Tibial nerve (tissue), 4 donors: ENCODE measurements at regions not wholly inside any gene's neighbourhood (a gene's known extent, or its start where the extent isn't known, plus 50 kb on each side); places are given as distances from the start of the nearest gene placed in this dataset.

Experiments
- DNase-seq, 2 donors: peaks; one replicate each; pipeline ENCODE4 v3.0.0-alpha.2; 2019; ENCODE audit warnings: low spot score in 2 of 2
- H3K27ac ChIP-seq, 4 donors: fragments of 200-600 bp; sonication (generic) in 3 of 4; one replicate each; pipeline ENCODE4 v1.5.1; 2017 to 2019; ENCODE audit warnings: mild to moderate bottlenecking in 1 of 4
- H3K27me3 ChIP-seq, 2 donors: fragments of 200-600 bp; sonication (generic) in 1 of 2; one replicate each; pipeline versions ENCODE4 v1.5.1 to v1.6.0; 2017 to 2019
- H3K36me3 ChIP-seq, 3 donors: fragments of 200-600 bp; sonication (generic); one replicate each; pipeline ENCODE4 v1.5.1; 2018 to 2019
- H3K4me1 ChIP-seq, 4 donors: fragments of 200-600 bp; sonication (generic) in 3 of 4; one replicate each; pipeline ENCODE4 v1.5.1; 2017 to 2019
- H3K4me3 ChIP-seq, 4 donors: fragments of 200-600 bp; sonication (generic) in 3 of 4; one replicate each; pipeline ENCODE4 v1.5.1; 2017 to 2019; ENCODE audit warnings: mild to moderate bottlenecking in 1 of 4, moderate library complexity in 1 of 4
- H3K9me3 ChIP-seq, 4 donors: fragments of 200-600 bp; sonication (generic) in 3 of 4; one replicate each; pipeline ENCODE4 v1.5.1; 2017 to 2019
- EP300 ChIP-seq, 2 donors: sonication (generic); formaldehyde crosslinking; IDR thresholded peaks; one replicate each; pipeline ENCODE4 v1.6.1; 2017; ENCODE audit warnings: antibody characterized with exemption in 2 of 2, mild to moderate bottlenecking in 1 of 2
- POLR2A ChIP-seq, 2 donors: fragments of 450-650 bp; IDR thresholded peaks; one replicate each; pipeline ENCODE4 v1.6.1; 2017; ENCODE audit warnings: antibody characterized with exemption in 2 of 2, mild to moderate bottlenecking in 2 of 2, moderate library complexity in 2 of 2
- WGBS, 2 donors: methylation state at CpG; one replicate each; pipeline ENCODE4 v1.1.5; 2018; 5-methylcytosine and 5-hydroxymethylcytosine counted together
- TF ChIP-seq, protein P1 (sequence below), 5 experiments: fragments of 200-600 bp in 3 of 5; fragments of 450-650 bp in 2 of 5; sonication (generic) in 3 of 5; IDR thresholded peaks; one replicate each; pipeline ENCODE4 v1.5.1; 2016 to 2019; ENCODE audit warnings: antibody characterized with exemption in 5 of 5, mild to moderate bottlenecking in 3 of 5, moderate library complexity in 2 of 5

DNA sequence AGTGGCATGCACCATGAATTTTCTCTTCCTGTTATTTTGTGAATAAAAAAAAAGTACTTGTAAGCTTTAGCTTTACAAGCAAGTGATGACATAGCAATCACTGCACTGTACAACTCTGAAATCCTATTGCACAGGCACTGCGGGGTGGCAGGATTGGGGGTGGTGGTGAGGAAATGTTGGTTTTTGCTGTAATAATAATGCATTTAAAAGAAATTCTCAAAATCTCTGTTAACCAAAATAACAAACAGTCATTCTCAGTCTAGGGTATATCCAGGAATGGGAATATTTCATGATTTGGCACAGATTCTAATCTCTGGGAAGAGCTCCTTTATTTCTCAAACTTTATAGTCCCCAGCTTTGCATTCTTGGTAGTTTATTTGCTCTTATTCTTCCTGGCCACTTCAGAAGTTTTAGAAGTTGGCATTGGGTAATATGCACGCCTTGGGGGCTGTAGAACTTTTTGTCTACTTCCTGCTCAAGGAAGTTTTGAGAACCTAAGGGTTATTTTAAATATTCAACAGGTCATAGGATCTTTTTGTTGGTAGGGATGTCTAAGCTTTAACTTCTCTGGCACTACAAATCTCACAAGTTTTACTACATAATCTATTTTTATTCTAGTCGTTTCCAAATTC is 353.0 kb upstream of the KLF12 start:
- TF ChIP-seq POLR2A (IDR thresholded peaks at IDR 0.05), result no peak
- TF ChIP-seq EP300 (IDR thresholded peaks at IDR 0.05), result no peak
- TF ChIP-seq, protein P1, sequence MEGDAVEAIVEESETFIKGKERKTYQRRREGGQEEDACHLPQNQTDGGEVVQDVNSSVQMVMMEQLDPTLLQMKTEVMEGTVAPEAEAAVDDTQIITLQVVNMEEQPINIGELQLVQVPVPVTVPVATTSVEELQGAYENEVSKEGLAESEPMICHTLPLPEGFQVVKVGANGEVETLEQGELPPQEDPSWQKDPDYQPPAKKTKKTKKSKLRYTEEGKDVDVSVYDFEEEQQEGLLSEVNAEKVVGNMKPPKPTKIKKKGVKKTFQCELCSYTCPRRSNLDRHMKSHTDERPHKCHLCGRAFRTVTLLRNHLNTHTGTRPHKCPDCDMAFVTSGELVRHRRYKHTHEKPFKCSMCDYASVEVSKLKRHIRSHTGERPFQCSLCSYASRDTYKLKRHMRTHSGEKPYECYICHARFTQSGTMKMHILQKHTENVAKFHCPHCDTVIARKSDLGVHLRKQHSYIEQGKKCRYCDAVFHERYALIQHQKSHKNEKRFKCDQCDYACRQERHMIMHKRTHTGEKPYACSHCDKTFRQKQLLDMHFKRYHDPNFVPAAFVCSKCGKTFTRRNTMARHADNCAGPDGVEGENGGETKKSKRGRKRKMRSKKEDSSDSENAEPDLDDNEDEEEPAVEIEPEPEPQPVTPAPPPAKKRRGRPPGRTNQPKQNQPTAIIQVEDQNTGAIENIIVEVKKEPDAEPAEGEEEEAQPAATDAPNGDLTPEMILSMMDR (IDR thresholded peaks at IDR 0.05), result no peak
- Histone ChIP-seq H3K4me3 (no peak overlapping the region), H3K27ac (no peak overlapping the region), H3K27me3 (no peaks in the 10 kb centered on the region), H3K9me3 (no peaks in the 10 kb centered on the region), H3K4me1 (no peaks in the 10 kb centered on the region), H3K36me3 (no peaks in the 10 kb centered on the region)
- 44 to 46% methylated on average over 3 of the region's 3 CpGs for WGBS, 2 donors
- no peak for DNase-seq

DNA sequence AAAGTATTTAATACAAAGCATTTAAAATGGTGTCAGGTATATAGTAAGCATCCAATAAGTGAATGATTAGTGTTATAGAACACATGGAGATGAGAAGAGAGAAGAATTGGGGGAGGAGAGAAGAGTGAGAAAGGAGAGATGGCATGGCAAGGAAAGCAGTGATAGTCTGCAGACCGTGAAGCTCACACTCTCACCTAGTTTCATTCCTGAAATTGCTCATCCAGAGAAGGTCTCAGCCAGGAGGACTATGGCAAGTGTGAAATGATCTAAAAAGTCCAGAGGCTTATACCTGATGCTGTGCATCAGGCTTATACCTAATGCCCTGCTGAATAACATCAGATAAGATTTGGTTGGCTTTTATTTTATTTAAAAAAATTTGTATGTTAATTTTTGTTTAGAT is 351.6 kb upstream of the KLF12 start:
- H3K9me3 ChIP-seq, result no peaks in the 10 kb centered on the region
- TF ChIP-seq, protein P1 (IDR thresholded peaks at IDR 0.05), result no peak
- TF ChIP-seq POLR2A (IDR thresholded peaks at IDR 0.05), result no peak
- TF ChIP-seq EP300 (IDR thresholded peaks at IDR 0.05), result no peak
- H3K4me3 ChIP-seq, result no peak overlapping the region
- H3K27ac ChIP-seq, result no peak overlapping the region
- 72 to 77% methylated on average over 1 of the region's 1 CpG for WGBS, 2 donors
- H3K4me1 ChIP-seq, result no peaks in the 10 kb centered on the region
- H3K36me3 ChIP-seq, result no peaks in the 10 kb centered on the region
- DNase-seq, result no peak
- H3K27me3 ChIP-seq, result no peaks in the 10 kb centered on the region

DNA sequence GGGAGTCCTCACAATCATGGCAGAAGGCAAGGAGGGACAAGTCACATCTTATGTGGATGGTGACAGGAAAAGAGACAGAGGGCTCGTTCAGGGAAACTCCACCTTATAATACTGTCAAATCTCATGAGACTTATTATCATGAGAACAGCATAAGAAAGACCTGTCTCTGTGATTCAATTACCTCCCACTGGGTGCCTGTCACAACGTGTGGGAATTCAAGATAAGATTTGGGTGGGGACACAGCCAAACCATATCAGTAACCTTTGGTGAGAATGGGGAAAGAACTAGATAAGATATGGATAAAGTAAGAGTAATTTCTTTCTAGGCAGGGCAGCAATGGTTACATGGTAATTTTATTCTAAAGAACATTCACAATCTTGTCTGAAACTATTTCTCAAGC is 344.9 kb upstream of the KLF12 start:
- no peak for TF ChIP-seq EP300 (IDR thresholded peaks at IDR 0.05)
- TF ChIP-seq POLR2A (IDR thresholded peaks at IDR 0.05), result no peak
- TF ChIP-seq, protein P1 (IDR thresholded peaks at IDR 0.05), result no peak
- no peak for DNase-seq
- Histone ChIP-seq H3K9me3 (no peaks in the 10 kb centered on the region), H3K36me3 (no peaks in the 10 kb centered on the region), H3K4me1 (no peaks in the 10 kb centered on the region), H3K27me3 (no peaks in the 10 kb centered on the region), H3K27ac (no peak overlapping the region), H3K4me3 (no peak overlapping the region)
- WGBS, 2 donors, result 67 to 76% methylated on average over 2 of the region's 2 CpGs

DNA sequence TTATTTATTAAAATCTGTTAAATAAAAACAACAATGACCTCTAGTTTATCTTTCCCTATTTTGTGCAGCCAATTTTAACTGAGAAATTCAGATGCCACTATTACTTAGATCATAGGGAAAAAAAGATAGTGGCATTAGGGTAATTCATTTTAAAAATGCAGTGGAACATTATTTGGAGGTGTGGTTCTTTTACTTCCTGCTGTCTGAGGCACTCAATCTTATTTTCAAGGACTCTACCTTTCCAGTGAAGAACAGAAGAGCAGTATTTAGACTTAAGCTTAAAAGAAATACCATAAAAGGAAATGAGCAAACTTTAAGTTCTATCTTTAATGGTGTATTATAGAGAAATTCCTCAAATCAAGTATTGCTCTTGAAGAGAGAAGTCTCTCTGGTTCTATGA is 342.6 kb upstream of the KLF12 start:
- Histone ChIP-seq H3K4me1 (no peaks in the 10 kb centered on the region), H3K27me3 (no peaks in the 10 kb centered on the region), H3K9me3 (no peaks in the 10 kb centered on the region), H3K27ac (no peak overlapping the region), H3K36me3 (no peaks in the 10 kb centered on the region), H3K4me3 (no peak overlapping the region)
- no peak for DNase-seq
- TF ChIP-seq EP300 (IDR thresholded peaks at IDR 0.05), result no peak
- TF ChIP-seq, protein P1 (IDR thresholded peaks at IDR 0.05), result no peak

DNA sequence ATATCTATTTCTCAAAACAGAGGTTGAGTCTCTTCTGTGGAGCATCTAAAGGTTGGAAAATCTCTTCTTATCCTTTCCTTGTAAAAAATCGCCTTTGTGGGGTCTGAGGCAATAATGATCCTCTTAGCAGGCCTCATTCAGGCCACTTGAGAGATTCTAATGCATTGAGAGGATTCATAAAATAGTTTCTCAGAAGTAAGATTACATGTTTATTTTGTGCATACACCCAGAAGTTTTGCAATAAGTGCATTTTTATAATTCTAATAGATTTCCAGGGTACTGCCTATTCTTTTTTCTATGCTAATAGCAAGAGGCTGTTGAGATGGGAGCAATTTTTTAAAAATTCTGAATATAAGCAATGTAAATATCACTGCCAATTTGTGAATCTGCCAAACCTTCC is 342.2 kb upstream of the KLF12 start:
- Histone ChIP-seq H3K27ac (no peak overlapping the region), H3K9me3 (no peaks in the 10 kb centered on the region), H3K4me3 (no peak overlapping the region), H3K27me3 (no peaks in the 10 kb centered on the region), H3K36me3 (no peaks in the 10 kb centered on the region), H3K4me1 (no peaks in the 10 kb centered on the region)
- 63 to 74% methylated on average over 1 of the region's 1 CpG for WGBS, 2 donors
- no peak for TF ChIP-seq EP300 (IDR thresholded peaks at IDR 0.05)
- TF ChIP-seq, protein P1 (IDR thresholded peaks at IDR 0.05), result no peak
- TF ChIP-seq POLR2A (IDR thresholded peaks at IDR 0.05), result no peak
- DNase-seq, result no peak
